ENCODE measurements at regions not wholly inside any gene's neighbourhood (a gene's known extent, or its start where the extent isn't known, plus 50 kb on each side); places are given as distances from the start of the nearest gene placed in this dataset.

DNA sequence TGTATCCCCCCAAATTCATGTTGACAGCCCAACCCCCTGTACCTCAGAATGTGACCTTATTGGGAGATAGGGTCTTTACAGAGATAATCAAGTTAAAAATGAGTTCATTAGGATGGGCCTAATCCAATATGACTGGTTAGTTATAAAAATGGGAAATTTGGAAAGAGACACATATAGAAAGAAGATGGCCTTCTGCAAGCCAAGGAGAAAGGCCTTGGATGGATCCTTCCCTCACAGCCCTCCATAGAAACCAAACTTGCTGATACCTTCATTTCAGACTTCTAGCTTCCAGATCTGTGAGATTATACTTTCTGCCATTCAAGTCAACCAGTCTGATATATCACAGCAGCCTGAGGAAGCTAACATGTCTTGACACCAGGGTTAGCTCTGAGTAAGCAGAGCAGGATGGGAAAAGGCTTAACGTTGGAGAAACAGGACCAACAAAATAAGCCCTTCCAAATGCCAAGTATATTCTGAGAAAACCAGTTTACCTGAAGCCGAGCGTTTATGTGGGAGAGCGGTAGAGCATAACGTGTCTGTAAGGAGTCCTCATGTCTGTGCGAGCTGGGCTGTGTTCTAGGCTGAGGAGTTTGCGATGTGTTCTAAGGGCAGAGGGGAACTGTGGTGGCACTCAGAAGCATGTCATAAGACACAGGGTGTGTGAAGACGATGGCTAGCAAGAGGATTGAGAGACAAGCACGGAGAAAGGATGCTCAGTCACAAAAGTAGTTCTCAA, 206.1 kb downstream of the PIK3R1 start:
- ATAC-seq = no peak
- no peaks in the 10 kb centered on the region for H3K36me3 ChIP-seq (ENCODE audit: control insufficient read depth, insufficient read depth, low read length)
- no peaks in the 10 kb centered on the region for H3K27me3 ChIP-seq (ENCODE audit: control insufficient read depth, insufficient read depth, low read length)
- no peak for DNase-seq (ENCODE audit: low read depth, low spot score)
- BruUV-seq (replicated peaks) = no TSS peak
- TF ChIP-seq TCF7L2 (IDR thresholded peaks at IDR 0.05; ENCODE audit: low read depth, low read length) = no peak
- H3K4me1 ChIP-seq (ENCODE audit: control insufficient read depth, insufficient read depth, low read length) = peaks cover 5% of the 10 kb centered on the region
- no peak overlapping the region for H3K4me3 ChIP-seq (ENCODE audit: low read depth in 2 of 2, low read length in 2 of 2)
- ChIA-PET CTCF (no interaction called here), POLR2A (no interaction called here)
- in situ Hi-C loops (cut with HindIII; ENCODE audit: low pct_unique_long_range_greater_than_20kb, low sequenced_read_pairs) = no loop called here
- H3K9me3 ChIP-seq (ENCODE audit: control insufficient read depth, insufficient read depth, low read depth, low read length) = no peaks in the 10 kb centered on the region
- H3K27ac ChIP-seq (ENCODE audit: low read length) = no peak overlapping the region; the same call in 1 of the 2 replicates
- intact Hi-C loops (cut with micrococcal nuclease; ENCODE audit: unreplicated experiment) = no loop called here

DNA sequence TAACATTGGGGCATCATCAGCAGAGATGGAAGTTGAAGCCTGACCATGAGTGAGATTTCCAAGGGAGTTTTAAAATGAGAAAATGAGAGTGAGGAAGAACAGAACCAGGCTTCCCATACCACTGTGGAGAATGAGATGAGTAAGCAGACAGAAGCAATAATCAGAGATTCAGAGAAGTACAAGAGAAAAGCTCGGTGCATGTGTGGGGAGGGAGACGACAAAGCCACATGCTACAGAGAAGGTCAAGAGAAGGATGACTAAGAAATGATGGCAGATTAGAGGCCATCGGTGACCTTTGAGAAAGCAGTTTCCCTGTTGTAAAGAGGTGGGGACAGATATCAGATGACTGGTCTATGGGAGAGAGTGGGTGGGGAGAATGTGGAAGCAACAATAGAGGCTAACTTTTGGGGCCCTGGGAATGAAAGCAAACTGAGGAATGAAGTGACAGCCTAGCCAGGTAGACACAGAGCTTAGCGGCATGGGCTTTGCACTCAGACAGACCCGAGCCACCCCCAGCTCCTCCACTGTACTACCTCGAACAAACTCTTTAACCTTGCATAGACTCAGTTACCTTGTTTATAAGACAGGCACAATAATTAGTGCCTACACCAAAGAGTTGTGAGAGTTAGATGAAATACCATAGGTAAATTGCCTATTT, 207.7 kb downstream of the PIK3R1 start:
- TF ChIP-seq POLR2AphosphoS5 (IDR thresholded peaks at IDR 0.05; ENCODE audit: low read depth, low read length) (no peak), TCF7L2 (IDR thresholded peaks at IDR 0.05; ENCODE audit: low read depth, low read length) (no peak), SIN3A (IDR thresholded peaks at IDR 0.05; ENCODE audit: borderline replicate concordance, insufficient read depth, low read depth, low read length) (no peak)
- TF ChIP-seq, protein P1, sequence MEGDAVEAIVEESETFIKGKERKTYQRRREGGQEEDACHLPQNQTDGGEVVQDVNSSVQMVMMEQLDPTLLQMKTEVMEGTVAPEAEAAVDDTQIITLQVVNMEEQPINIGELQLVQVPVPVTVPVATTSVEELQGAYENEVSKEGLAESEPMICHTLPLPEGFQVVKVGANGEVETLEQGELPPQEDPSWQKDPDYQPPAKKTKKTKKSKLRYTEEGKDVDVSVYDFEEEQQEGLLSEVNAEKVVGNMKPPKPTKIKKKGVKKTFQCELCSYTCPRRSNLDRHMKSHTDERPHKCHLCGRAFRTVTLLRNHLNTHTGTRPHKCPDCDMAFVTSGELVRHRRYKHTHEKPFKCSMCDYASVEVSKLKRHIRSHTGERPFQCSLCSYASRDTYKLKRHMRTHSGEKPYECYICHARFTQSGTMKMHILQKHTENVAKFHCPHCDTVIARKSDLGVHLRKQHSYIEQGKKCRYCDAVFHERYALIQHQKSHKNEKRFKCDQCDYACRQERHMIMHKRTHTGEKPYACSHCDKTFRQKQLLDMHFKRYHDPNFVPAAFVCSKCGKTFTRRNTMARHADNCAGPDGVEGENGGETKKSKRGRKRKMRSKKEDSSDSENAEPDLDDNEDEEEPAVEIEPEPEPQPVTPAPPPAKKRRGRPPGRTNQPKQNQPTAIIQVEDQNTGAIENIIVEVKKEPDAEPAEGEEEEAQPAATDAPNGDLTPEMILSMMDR (IDR thresholded peaks at IDR 0.05) = no peak
- TF ChIP-seq, protein P2, sequence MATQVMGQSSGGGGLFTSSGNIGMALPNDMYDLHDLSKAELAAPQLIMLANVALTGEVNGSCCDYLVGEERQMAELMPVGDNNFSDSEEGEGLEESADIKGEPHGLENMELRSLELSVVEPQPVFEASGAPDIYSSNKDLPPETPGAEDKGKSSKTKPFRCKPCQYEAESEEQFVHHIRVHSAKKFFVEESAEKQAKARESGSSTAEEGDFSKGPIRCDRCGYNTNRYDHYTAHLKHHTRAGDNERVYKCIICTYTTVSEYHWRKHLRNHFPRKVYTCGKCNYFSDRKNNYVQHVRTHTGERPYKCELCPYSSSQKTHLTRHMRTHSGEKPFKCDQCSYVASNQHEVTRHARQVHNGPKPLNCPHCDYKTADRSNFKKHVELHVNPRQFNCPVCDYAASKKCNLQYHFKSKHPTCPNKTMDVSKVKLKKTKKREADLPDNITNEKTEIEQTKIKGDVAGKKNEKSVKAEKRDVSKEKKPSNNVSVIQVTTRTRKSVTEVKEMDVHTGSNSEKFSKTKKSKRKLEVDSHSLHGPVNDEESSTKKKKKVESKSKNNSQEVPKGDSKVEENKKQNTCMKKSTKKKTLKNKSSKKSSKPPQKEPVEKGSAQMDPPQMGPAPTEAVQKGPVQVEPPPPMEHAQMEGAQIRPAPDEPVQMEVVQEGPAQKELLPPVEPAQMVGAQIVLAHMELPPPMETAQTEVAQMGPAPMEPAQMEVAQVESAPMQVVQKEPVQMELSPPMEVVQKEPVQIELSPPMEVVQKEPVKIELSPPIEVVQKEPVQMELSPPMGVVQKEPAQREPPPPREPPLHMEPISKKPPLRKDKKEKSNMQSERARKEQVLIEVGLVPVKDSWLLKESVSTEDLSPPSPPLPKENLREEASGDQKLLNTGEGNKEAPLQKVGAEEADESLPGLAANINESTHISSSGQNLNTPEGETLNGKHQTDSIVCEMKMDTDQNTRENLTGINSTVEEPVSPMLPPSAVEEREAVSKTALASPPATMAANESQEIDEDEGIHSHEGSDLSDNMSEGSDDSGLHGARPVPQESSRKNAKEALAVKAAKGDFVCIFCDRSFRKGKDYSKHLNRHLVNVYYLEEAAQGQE (IDR thresholded peaks at IDR 0.05; ENCODE audit: insufficient read depth in 1 of 2, low read depth in 2 of 2, low read length in 1 of 2) = no peak
- ATAC-seq (no peak), DNase-seq (ENCODE audit: low read depth, low spot score) (no peak)
- POLR2A ChIA-PET = no interaction called here
- intact Hi-C loops (cut with micrococcal nuclease; ENCODE audit: unreplicated experiment) (no loop called here), in situ Hi-C loops (cut with HindIII; ENCODE audit: low pct_unique_long_range_greater_than_20kb, low sequenced_read_pairs) (no loop called here)
- Histone ChIP-seq H3K4me1 (ENCODE audit: control insufficient read depth, insufficient read depth, low read length) (peaks cover 5% of the 10 kb centered on the region), H3K27me3 (ENCODE audit: control insufficient read depth, insufficient read depth, low read length) (no peaks in the 10 kb centered on the region), H3K4me3 (ENCODE audit: low read depth in 2 of 2, low read length in 2 of 2) (no peak overlapping the region), H3K36me3 (ENCODE audit: control insufficient read depth, insufficient read depth, low read length) (no peaks in the 10 kb centered on the region), H3K9me3 (ENCODE audit: control insufficient read depth, insufficient read depth, low read depth, low read length) (no peaks in the 10 kb centered on the region), H3K27ac (ENCODE audit: low read length) (no peak overlapping the region)
- CTCF ChIA-PET = no interaction called here
- no TSS peak for BruUV-seq (replicated peaks)
